Parathyroid adenoma (tissue), 2 donors: ENCODE measurements at regions not wholly inside any gene's neighbourhood (a gene's known extent, or its start where the extent isn't known, plus 50 kb on each side); places are given as distances from the start of the nearest gene placed in this dataset.

ENCODE experiments used
- H2AFZ ChIP-seq: fragments of 300-600 bp; sonication (generic); one replicate; pipeline ENCODE4 v1.7.0; 2017; ENCODE audit warnings: antibody characterized with exemption, mild to moderate bottlenecking
- H3K27ac ChIP-seq: fragments of 300-600 bp; sonication (generic); one replicate; pipeline ENCODE4 v1.7.0; 2017
- H3K27me3 ChIP-seq: fragments of 300-600 bp; sonication (generic); one replicate; pipeline ENCODE4 v1.7.0; 2017; ENCODE audit warnings: low read length; ENCODE audit not compliant: control insufficient read depth, insufficient read depth
- H3K36me3 ChIP-seq: fragments of 300-600 bp; sonication (generic); one replicate; pipeline ENCODE4 v1.7.0; 2017; ENCODE audit warnings: low read length; ENCODE audit not compliant: control insufficient read depth, insufficient read depth
- H3K4me1 ChIP-seq: fragments of 300-600 bp; sonication (generic); one replicate; pipeline ENCODE4 v1.7.0; 2017; ENCODE audit warnings: control low read depth
- H3K4me2 ChIP-seq: fragments of 300-600 bp; sonication (generic); one replicate; pipeline ENCODE4 v1.7.0; 2017; ENCODE audit warnings: low read length
- H3K4me3 ChIP-seq: fragments of 300-600 bp; sonication (generic); one replicate; pipeline ENCODE4 v1.7.0; 2017; ENCODE audit warnings: low read depth, low read length
- H3K79me2 ChIP-seq: fragments of 300-600 bp; sonication (generic); one replicate; pipeline ENCODE4 v1.7.0; 2017; ENCODE audit warnings: control low read depth
- H3K9ac ChIP-seq: fragments of 300-600 bp; sonication (generic); one replicate; pipeline ENCODE4 v1.7.0; 2017; ENCODE audit warnings: mild to moderate bottlenecking
- H3K9me3 ChIP-seq: fragments of 300-600 bp; sonication (generic); one replicate; pipeline ENCODE4 v1.7.0; 2017; ENCODE audit warnings: low read length; ENCODE audit not compliant: control insufficient read depth
- CTCF ChIP-seq: fragments of 300-600 bp; sonication (generic); IDR thresholded peaks from one replicate; pipeline ENCODE4 v1.7.0; 2017; ENCODE audit warnings: antibody characterized with exemption, mild to moderate bottlenecking
- donor health status: primary hyperparathyroidism.

- no peak overlapping the region for H3K4me3 ChIP-seq
- no peak overlapping the region for H3K27ac ChIP-seq
- no peak for TF ChIP-seq CTCF
- H2AFZ ChIP-seq, result no peak overlapping the region
- no peak overlapping the region for H3K4me2 ChIP-seq
- H3K36me3 ChIP-seq, result no peaks in the 10 kb centered on the region
- H3K9ac ChIP-seq, result no peak overlapping the region
- no peaks in the 10 kb centered on the region for H3K9me3 ChIP-seq
- no peaks in the 10 kb centered on the region for H3K79me2 ChIP-seq
- no peaks in the 10 kb centered on the region for H3K4me1 ChIP-seq
- no peaks in the 10 kb centered on the region for H3K27me3 ChIP-seq
Observed at GRCh38 chr5:77840930-77841329, 64.8 kb upstream of the TBCA start.

- Histone ChIP-seq H3K4me2 (no peak overlapping the region), H3K9ac (no peak overlapping the region), H2AFZ (no peak overlapping the region), H3K36me3 (no peaks in the 10 kb centered on the region), H3K79me2 (no peaks in the 10 kb centered on the region), H3K4me1 (no peaks in the 10 kb centered on the region), H3K4me3 (no peak overlapping the region), H3K9me3 (no peaks in the 10 kb centered on the region), H3K27ac (no peak overlapping the region), H3K27me3 (no peaks in the 10 kb centered on the region)
- no peak for TF ChIP-seq CTCF
Observed at GRCh38 chr5:77839691-77840090, 63.6 kb upstream of the TBCA start.

GRCh38 chr5:77832938-77833337 lies 56.8 kb upstream of the TBCA start:
- no peak for TF ChIP-seq CTCF
- H3K4me3 ChIP-seq, result no peak overlapping the region
- H3K27ac ChIP-seq, result no peak overlapping the region
- H2AFZ ChIP-seq, result no peak overlapping the region
- H3K27me3 ChIP-seq, result no peaks in the 10 kb centered on the region
- no peak overlapping the region for H3K4me2 ChIP-seq
- H3K36me3 ChIP-seq, result no peaks in the 10 kb centered on the region
- H3K4me1 ChIP-seq, result no peaks in the 10 kb centered on the region
- no peaks in the 10 kb centered on the region for H3K9me3 ChIP-seq
- H3K79me2 ChIP-seq, result no peaks in the 10 kb centered on the region
- H3K9ac ChIP-seq, result no peak overlapping the region

GRCh38 chr5:77832166-77832770 lies 56.1 kb upstream of the TBCA start:
- Histone ChIP-seq H3K36me3 (no peaks in the 10 kb centered on the region), H3K27me3 (no peaks in the 10 kb centered on the region), H3K9ac (no peak overlapping the region), H3K4me1 (no peaks in the 10 kb centered on the region), H3K9me3 (no peaks in the 10 kb centered on the region), H3K4me2 (no peak overlapping the region), H3K27ac (no peak overlapping the region), H2AFZ (no peak overlapping the region), H3K79me2 (no peaks in the 10 kb centered on the region), H3K4me3 (no peak overlapping the region)
- no peak for TF ChIP-seq CTCF

GRCh38 chr5:77828445-77828844 lies 52.3 kb upstream of the TBCA start:
- no peak overlapping the region for H3K27ac ChIP-seq
- no peak overlapping the region for H3K4me3 ChIP-seq
- no peak overlapping the region for H2AFZ ChIP-seq
- no peak for TF ChIP-seq CTCF
- H3K4me2 ChIP-seq, result no peak overlapping the region
- no peaks in the 10 kb centered on the region for H3K79me2 ChIP-seq
- H3K9me3 ChIP-seq, result no peaks in the 10 kb centered on the region
- no peaks in the 10 kb centered on the region for H3K27me3 ChIP-seq
- H3K4me1 ChIP-seq, result no peaks in the 10 kb centered on the region
- H3K36me3 ChIP-seq, result no peaks in the 10 kb centered on the region
- no peak overlapping the region for H3K9ac ChIP-seq
